ENCODE measurements at regions not wholly inside any gene's neighbourhood (a gene's known extent, or its start where the extent isn't known, plus 50 kb on each side); places are given as distances from the start of the nearest gene placed in this dataset.

GRCh38 chr2:15072836-15073235 is 440.3 kb downstream of the LRATD1 start:
- WGBS, 3 donors, result 54 to 64% (median 60%) methylated on average over 6 of the region's 6 CpGs
- no peak for DNase-seq
- intact Hi-C loops (cut with DNase I), result no loop called here

GRCh38 chr2:15073664-15074063 is 441.1 kb downstream of the LRATD1 start:
- H3K36me3 ChIP-seq, result no peaks in the 10 kb centered on the region
- no peak for DNase-seq
- no peak overlapping the region for H3K27ac ChIP-seq
- TF ChIP-seq POLR2A (IDR thresholded peaks at IDR 0.05), result no peak
- TF ChIP-seq CTCF (IDR thresholded peaks at IDR 0.05), result no peak
- no peak for TF ChIP-seq EP300 (IDR thresholded peaks at IDR 0.05)
- H3K27me3 ChIP-seq, result no peaks in the 10 kb centered on the region
- WGBS, 3 donors, result 29 to 39% (median 35%) methylated on average over 3 of the region's 3 CpGs
- no peaks in the 10 kb centered on the region for H3K4me1 ChIP-seq (ENCODE audit: insufficient read depth)
- intact Hi-C loops (cut with DNase I), result loop anchor here in 1 of 4 donors (2.0 kb wide), 1 partner anchor 45 kb away; no protein-coding TSS in a partner anchor
- H3K4me3 ChIP-seq, result no peak overlapping the region
- H3K9me3 ChIP-seq, result no peaks in the 10 kb centered on the region

More at GRCh38 chr2:15072836-15073235, 440.3 kb downstream of the LRATD1 start:
- no peak for TF ChIP-seq CTCF (IDR thresholded peaks at IDR 0.05)
- no peak for TF ChIP-seq EP300 (IDR thresholded peaks at IDR 0.05)
- no peak overlapping the region for H3K4me3 ChIP-seq
- no peaks in the 10 kb centered on the region for H3K27me3 ChIP-seq
- H3K9me3 ChIP-seq, result no peaks in the 10 kb centered on the region
- no peaks in the 10 kb centered on the region for H3K36me3 ChIP-seq
- H3K27ac ChIP-seq, result no peak overlapping the region
- H3K4me1 ChIP-seq (ENCODE audit: insufficient read depth), result no peaks in the 10 kb centered on the region

GRCh38 chr2:15074319-15074718 is 441.8 kb downstream of the LRATD1 start:
- DNase-seq, result no peak
- H3K27me3 ChIP-seq, result no peaks in the 10 kb centered on the region
- no peaks in the 10 kb centered on the region for H3K36me3 ChIP-seq
- H3K9me3 ChIP-seq, result no peaks in the 10 kb centered on the region
- intact Hi-C loops (cut with DNase I), result loop anchor here in 1 of 4 donors (2.0 kb wide), 1 partner anchor 44 kb away; no protein-coding TSS in a partner anchor
- no peaks in the 10 kb centered on the region for H3K4me1 ChIP-seq (ENCODE audit: insufficient read depth)
- TF ChIP-seq CTCF (IDR thresholded peaks at IDR 0.05), result no peak
- no peak for TF ChIP-seq EP300 (IDR thresholded peaks at IDR 0.05)
- TF ChIP-seq POLR2A (IDR thresholded peaks at IDR 0.05), result no peak
- H3K4me3 ChIP-seq, result no peak overlapping the region
- no peak overlapping the region for H3K27ac ChIP-seq

- Histone ChIP-seq H3K27ac (no peak overlapping the region), H3K4me3 (no peak overlapping the region), H3K9me3 (no peaks in the 10 kb centered on the region), H3K27me3 (no peaks in the 10 kb centered on the region), H3K4me1 (ENCODE audit: insufficient read depth) (no peaks in the 10 kb centered on the region), H3K36me3 (no peaks in the 10 kb centered on the region)
- intact Hi-C loops (cut with DNase I), result loop anchor here in 1 of 4 donors (2.0 kb wide), 1 partner anchor 44 kb away; no protein-coding TSS in a partner anchor
- no peak for DNase-seq
- TF ChIP-seq EP300 (IDR thresholded peaks at IDR 0.05), result no peak
- no peak for TF ChIP-seq POLR2A (IDR thresholded peaks at IDR 0.05)
- no peak for TF ChIP-seq CTCF (IDR thresholded peaks at IDR 0.05)
- 47 to 61% (median 59%) methylated on average over 2 of the region's 2 CpGs for WGBS, 3 donors
These were observed 442.5 kb downstream of the LRATD1 start for GRCh38 chr2:15074751-15075700.

All from ovary (tissue), 7 donors.